ENCODE measurements at regions not wholly inside any gene's neighbourhood (a gene's known extent, or its start where the extent isn't known, plus 50 kb on each side); places are given as distances from the start of the nearest gene placed in this dataset.
A peak's percentile ranks its signal among the peaks of the same experiment; 100 is the strongest.

GRCh38 chr12:105865886-105866285 lies 272.9 kb downstream of the NUAK1 start:
- FAIRE-seq, result no peak

GRCh38 chr12:105874121-105874520 lies 264.6 kb downstream of the NUAK1 start:
- FAIRE-seq (no peak), DNase-seq (no peak)
- intact Hi-C loops (cut with DNase I), result no loop called here
- H3K4me1 ChIP-seq (ENCODE audit: control insufficient read depth in 2 of 3, insufficient read depth in 2 of 3, low read depth in 1 of 3, low read length in 3 of 3), result no peaks in the 10 kb centered on the region
- H3K9me3 ChIP-seq (ENCODE audit: control insufficient read depth in 2 of 3, insufficient read depth in 1 of 3, low read length in 3 of 3), result no peaks in the 10 kb centered on the region
- H3K4me3 ChIP-seq (ENCODE audit: low read length in 3 of 3), result no peak overlapping the region
- H3K27ac ChIP-seq (ENCODE audit: low read depth in 2 of 2, low read length in 2 of 2), result no peak overlapping the region
- TF ChIP-seq CTCF (IDR thresholded peaks at IDR 0.05; ENCODE audit: borderline replicate concordance, extremely low read depth, insufficient read depth), result no peak
- H3K9ac ChIP-seq (ENCODE audit: low read length in 3 of 3), result no peak overlapping the region
- no peaks in the 10 kb centered on the region for H3K27me3 ChIP-seq (ENCODE audit: control insufficient read depth, insufficient read depth, low read length)
- no peaks in the 10 kb centered on the region for H3K36me3 ChIP-seq (ENCODE audit: control insufficient read depth in 2 of 3, insufficient read depth in 3 of 3, low read length in 3 of 3)

More at GRCh38 chr12:105865886-105866285, 272.9 kb downstream of the NUAK1 start:
- Histone ChIP-seq H3K27me3 (ENCODE audit: control insufficient read depth, insufficient read depth, low read length) (no peaks in the 10 kb centered on the region), H3K4me3 (ENCODE audit: low read length in 3 of 3) (no peak overlapping the region), H3K4me1 (ENCODE audit: control insufficient read depth in 2 of 3, insufficient read depth in 2 of 3, low read depth in 1 of 3, low read length in 3 of 3) (no peaks in the 10 kb centered on the region), H3K27ac (ENCODE audit: low read depth in 2 of 2, low read length in 2 of 2) (no peak overlapping the region), H3K36me3 (ENCODE audit: control insufficient read depth in 2 of 3, insufficient read depth in 3 of 3, low read length in 3 of 3) (no peaks in the 10 kb centered on the region), H3K9me3 (ENCODE audit: control insufficient read depth in 2 of 3, insufficient read depth in 1 of 3, low read length in 3 of 3) (no peaks in the 10 kb centered on the region), H3K9ac (ENCODE audit: low read length in 3 of 3) (no peak overlapping the region)
- TF ChIP-seq CTCF (IDR thresholded peaks at IDR 0.05; ENCODE audit: borderline replicate concordance, extremely low read depth, insufficient read depth), result no peak
- intact Hi-C loops (cut with DNase I), result no loop called here
- DNase-seq, result no peak

GRCh38 chr12:105876396-105876927 lies 262.3 kb downstream of the NUAK1 start:
- no peaks in the 10 kb centered on the region for H3K4me1 ChIP-seq (ENCODE audit: control insufficient read depth in 2 of 3, insufficient read depth in 2 of 3, low read depth in 1 of 3, low read length in 3 of 3)
- H3K27me3 ChIP-seq (ENCODE audit: control insufficient read depth, insufficient read depth, low read length), result no peaks in the 10 kb centered on the region
- no peak overlapping the region for H3K4me3 ChIP-seq (ENCODE audit: low read length in 3 of 3)
- intact Hi-C loops (cut with DNase I), result no loop called here
- H3K9ac ChIP-seq (ENCODE audit: low read length in 3 of 3), result no peak overlapping the region
- DNase-seq (no peak), FAIRE-seq (peak; percentile 88)
- H3K36me3 ChIP-seq (ENCODE audit: control insufficient read depth in 2 of 3, insufficient read depth in 3 of 3, low read length in 3 of 3), result no peaks in the 10 kb centered on the region
- no peaks in the 10 kb centered on the region for H3K9me3 ChIP-seq (ENCODE audit: control insufficient read depth in 2 of 3, insufficient read depth in 1 of 3, low read length in 3 of 3)
- no peak overlapping the region for H3K27ac ChIP-seq (ENCODE audit: low read depth in 2 of 2, low read length in 2 of 2)
- no peak for TF ChIP-seq CTCF (IDR thresholded peaks at IDR 0.05; ENCODE audit: borderline replicate concordance, extremely low read depth, insufficient read depth)

GRCh38 chr12:105878964-105879363 lies 259.8 kb downstream of the NUAK1 start:
- H3K27me3 ChIP-seq (ENCODE audit: control insufficient read depth, insufficient read depth, low read length), result no peaks in the 10 kb centered on the region
- DNase-seq (no peak), FAIRE-seq (no peak)
- no peaks in the 10 kb centered on the region for H3K36me3 ChIP-seq (ENCODE audit: control insufficient read depth in 2 of 3, insufficient read depth in 3 of 3, low read length in 3 of 3)
- intact Hi-C loops (cut with DNase I), result no loop called here
- TF ChIP-seq CTCF (IDR thresholded peaks at IDR 0.05; ENCODE audit: borderline replicate concordance, extremely low read depth, insufficient read depth), result no peak
- H3K9me3 ChIP-seq (ENCODE audit: control insufficient read depth in 2 of 3, insufficient read depth in 1 of 3, low read length in 3 of 3), result no peaks in the 10 kb centered on the region
- H3K4me1 ChIP-seq (ENCODE audit: control insufficient read depth in 2 of 3, insufficient read depth in 2 of 3, low read depth in 1 of 3, low read length in 3 of 3), result no peaks in the 10 kb centered on the region
- no peak overlapping the region for H3K27ac ChIP-seq (ENCODE audit: low read depth in 2 of 2, low read length in 2 of 2)
- no peak overlapping the region for H3K9ac ChIP-seq (ENCODE audit: low read length in 3 of 3)
- no peak overlapping the region for H3K4me3 ChIP-seq (ENCODE audit: low read length in 3 of 3)

Measured in kidney (tissue), 13 donors.